Gastroesophageal sphincter (tissue), 4 donors: ENCODE measurements at regions not wholly inside any gene's neighbourhood (a gene's known extent, or its start where the extent isn't known, plus 50 kb on each side); places are given as distances from the start of the nearest gene placed in this dataset.

Experiments
- ATAC-seq: fragments of 150-250 bp; one replicate; pipeline ENCODE4 v1.9.1; 2016; ENCODE audit warnings: mild to moderate bottlenecking, moderate library complexity
- H3K27ac ChIP-seq, 4 donors: fragments of 200-600 bp; sonication (generic) in 3 of 4; 1 replicate in 3 of 4; 2 replicates in 1 of 4; pipeline ENCODE4 v1.5.1; 2016 to 2019
- H3K27me3 ChIP-seq: fragments of 200-600 bp; sonication (generic); one replicate; pipeline ENCODE4 v1.5.1; 2019
- H3K36me3 ChIP-seq, 2 donors: fragments of 200-600 bp; sonication (generic); one replicate each; pipeline ENCODE4 v1.5.1; 2019; ENCODE audit warnings: control low read depth in 1 of 2
- H3K4me1 ChIP-seq, 3 donors: fragments of 200-600 bp; sonication (generic); 1 replicate in 2 of 3; 2 replicates in 1 of 3; pipeline ENCODE4 v1.5.1; 2016 to 2019; ENCODE audit warnings: control low read depth in 2 of 3
- H3K4me3 ChIP-seq, 2 donors: fragments of 200-600 bp; sonication (generic); one replicate each; pipeline ENCODE4 v1.5.1; 2019; ENCODE audit warnings: mild to moderate bottlenecking in 1 of 2, moderate library complexity in 1 of 2
- H3K9me3 ChIP-seq, 3 donors: fragments of 200-600 bp; sonication (generic); one replicate each; pipeline ENCODE4 v1.5.1; 2017 to 2019; ENCODE audit warnings: control low read depth in 2 of 3
- EP300 ChIP-seq: sonication (generic); formaldehyde crosslinking; IDR thresholded peaks from one replicate; pipeline ENCODE4 v1.6.1; 2017; ENCODE audit warnings: antibody characterized with exemption, mild to moderate bottlenecking
- POLR2A ChIP-seq, 2 donors: fragments of 450-650 bp; IDR thresholded peaks; one replicate each; pipeline ENCODE4 v1.6.1; 2017; ENCODE audit warnings: antibody characterized with exemption in 2 of 2, mild to moderate bottlenecking in 2 of 2, moderate library complexity in 1 of 2
- POLR2AphosphoS5 ChIP-seq: sonication (generic); formaldehyde crosslinking; IDR thresholded peaks from one replicate; pipeline ENCODE4 v1.6.1; 2017; ENCODE audit warnings: antibody characterized with exemption
- WGBS, 2 donors: methylation state at CpG; one replicate each; pipeline ENCODE4 v1.1.5; 2018; ENCODE audit warnings: low coverage in 1 of 2; 5-methylcytosine and 5-hydroxymethylcytosine counted together
- TF ChIP-seq, protein P1 (sequence below), 4 experiments: fragments of 200-600 bp in 2 of 4; fragments of 450-650 bp in 2 of 4; sonication (generic) in 1 of 4; IDR thresholded peaks; one replicate each; pipeline ENCODE4 v1.5.1; 2017 to 2019; ENCODE audit warnings: antibody characterized with exemption in 4 of 4, mild to moderate bottlenecking in 2 of 4, moderate library complexity in 2 of 4

- H3K27me3 ChIP-seq, result no peaks in the 10 kb centered on the region
- H3K9me3 ChIP-seq, result no peaks in the 10 kb centered on the region
- no peaks in the 10 kb centered on the region for H3K36me3 ChIP-seq
- H3K4me1 ChIP-seq, result no peaks in the 10 kb centered on the region
- TF ChIP-seq POLR2A (IDR thresholded peaks at IDR 0.05) (no peak), EP300 (no peak), POLR2AphosphoS5 (no peak)
- TF ChIP-seq, protein P1, sequence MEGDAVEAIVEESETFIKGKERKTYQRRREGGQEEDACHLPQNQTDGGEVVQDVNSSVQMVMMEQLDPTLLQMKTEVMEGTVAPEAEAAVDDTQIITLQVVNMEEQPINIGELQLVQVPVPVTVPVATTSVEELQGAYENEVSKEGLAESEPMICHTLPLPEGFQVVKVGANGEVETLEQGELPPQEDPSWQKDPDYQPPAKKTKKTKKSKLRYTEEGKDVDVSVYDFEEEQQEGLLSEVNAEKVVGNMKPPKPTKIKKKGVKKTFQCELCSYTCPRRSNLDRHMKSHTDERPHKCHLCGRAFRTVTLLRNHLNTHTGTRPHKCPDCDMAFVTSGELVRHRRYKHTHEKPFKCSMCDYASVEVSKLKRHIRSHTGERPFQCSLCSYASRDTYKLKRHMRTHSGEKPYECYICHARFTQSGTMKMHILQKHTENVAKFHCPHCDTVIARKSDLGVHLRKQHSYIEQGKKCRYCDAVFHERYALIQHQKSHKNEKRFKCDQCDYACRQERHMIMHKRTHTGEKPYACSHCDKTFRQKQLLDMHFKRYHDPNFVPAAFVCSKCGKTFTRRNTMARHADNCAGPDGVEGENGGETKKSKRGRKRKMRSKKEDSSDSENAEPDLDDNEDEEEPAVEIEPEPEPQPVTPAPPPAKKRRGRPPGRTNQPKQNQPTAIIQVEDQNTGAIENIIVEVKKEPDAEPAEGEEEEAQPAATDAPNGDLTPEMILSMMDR (IDR thresholded peaks at IDR 0.05), result no peak
- no peak overlapping the region for H3K4me3 ChIP-seq
- no peak overlapping the region for H3K27ac ChIP-seq
- ATAC-seq, result no peak
Observed at GRCh38 chr2:193861557-193861956, 1666.8 kb upstream of the TMEFF2 start.

GRCh38 chr2:193847991-193848390 is 1653.3 kb upstream of the TMEFF2 start:
- Histone ChIP-seq H3K27me3 (no peaks in the 10 kb centered on the region), H3K27ac (no peak overlapping the region)
- 89 to 98% methylated on average over 6 of the region's 6 CpGs for WGBS, 2 donors

DNA sequence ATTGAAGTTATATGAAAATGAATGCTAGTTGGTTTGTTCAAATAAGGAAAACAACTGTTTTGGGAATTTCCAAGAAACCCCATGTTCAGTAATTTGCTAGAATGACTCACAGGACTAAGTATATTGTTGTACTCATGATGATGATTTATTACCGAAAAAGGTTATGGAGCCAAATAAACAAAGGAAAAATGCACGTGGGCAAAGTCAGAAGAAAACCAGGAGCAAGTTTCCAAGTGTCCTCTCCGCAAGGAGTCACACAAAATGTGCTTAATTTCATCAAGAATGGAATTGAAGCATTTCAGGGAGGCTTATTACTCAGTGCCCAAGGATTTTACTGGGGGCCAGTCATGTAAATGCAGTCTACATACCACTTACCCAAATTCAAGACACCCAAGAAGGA is 1652.4 kb upstream of the TMEFF2 start:
- Histone ChIP-seq H3K4me3 (no peak overlapping the region), H3K9me3 (no peaks in the 10 kb centered on the region), H3K27me3 (no peaks in the 10 kb centered on the region), H3K27ac (no peak overlapping the region), H3K36me3 (no peaks in the 10 kb centered on the region), H3K4me1 (no peaks in the 10 kb centered on the region)
- TF ChIP-seq POLR2AphosphoS5 (no peak), EP300 (no peak), POLR2A (IDR thresholded peaks at IDR 0.05) (no peak)
- TF ChIP-seq, protein P1 (IDR thresholded peaks at IDR 0.05), result no peak
- 40 to 45% methylated on average over 2 to 3 of the region's 3 CpGs for WGBS, 2 donors
- no peak for ATAC-seq

More at GRCh38 chr2:193847991-193848390, 1653.3 kb upstream of the TMEFF2 start:
- no peaks in the 10 kb centered on the region for H3K4me1 ChIP-seq
- no peak overlapping the region for H3K4me3 ChIP-seq
- H3K9me3 ChIP-seq, result no peaks in the 10 kb centered on the region
- ATAC-seq, result no peak
- TF ChIP-seq POLR2A (IDR thresholded peaks at IDR 0.05) (no peak), POLR2AphosphoS5 (no peak)
- TF ChIP-seq, protein P1 (IDR thresholded peaks at IDR 0.05), result no peak
- no peaks in the 10 kb centered on the region for H3K36me3 ChIP-seq

DNA sequence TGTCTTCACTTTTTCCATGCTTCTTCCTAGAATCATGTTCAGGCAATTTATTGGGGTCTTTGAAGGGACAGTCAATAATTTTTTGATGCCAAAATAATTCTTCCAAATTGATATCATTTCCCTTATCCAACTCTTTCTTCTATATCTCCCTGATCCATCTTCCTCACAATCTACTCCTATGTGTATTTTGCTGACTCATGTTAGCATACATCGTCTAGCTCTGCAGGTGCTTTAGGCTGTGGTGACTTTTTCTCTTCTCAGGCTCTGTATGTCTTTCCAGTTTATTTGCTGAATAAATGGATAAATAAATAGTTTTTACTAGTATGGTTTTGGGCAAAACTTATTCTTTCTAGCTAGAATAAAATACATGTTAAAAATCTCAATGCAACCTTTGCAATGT is 1650.9 kb upstream of the TMEFF2 start:
- H3K27me3 ChIP-seq, result no peaks in the 10 kb centered on the region
- WGBS, 2 donors, result 63 to 70% methylated on average over 1 of the region's 1 CpG
- no peak for TF ChIP-seq POLR2A (IDR thresholded peaks at IDR 0.05)
- no peak for TF ChIP-seq POLR2AphosphoS5
- TF ChIP-seq, protein P1 (IDR thresholded peaks at IDR 0.05), result no peak
- no peak for TF ChIP-seq EP300
- no peaks in the 10 kb centered on the region for H3K9me3 ChIP-seq
- H3K36me3 ChIP-seq, result no peaks in the 10 kb centered on the region
- no peaks in the 10 kb centered on the region for H3K4me1 ChIP-seq
- no peak for ATAC-seq
- H3K27ac ChIP-seq, result no peak overlapping the region
- no peak overlapping the region for H3K4me3 ChIP-seq

DNA sequence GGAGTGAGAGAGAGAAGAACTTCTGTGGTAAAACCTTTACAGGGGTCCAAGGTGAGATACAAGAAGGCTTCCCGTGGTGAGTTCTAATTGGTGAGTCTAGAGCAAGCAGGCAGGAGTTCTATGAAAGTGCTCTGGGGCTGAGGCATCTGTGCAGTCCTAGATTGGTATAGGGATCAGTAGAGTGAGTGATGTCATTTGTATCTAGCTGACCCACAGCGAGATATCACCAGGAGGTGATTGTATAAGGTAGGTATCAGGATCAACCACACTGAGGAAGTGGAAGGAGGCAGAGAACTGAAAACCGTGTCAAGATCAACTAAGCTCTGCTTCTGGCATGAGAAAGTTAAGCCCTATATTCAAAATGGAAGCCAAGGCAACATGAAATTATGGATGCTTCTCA is 1648.9 kb upstream of the TMEFF2 start:
- TF ChIP-seq EP300 (no peak), POLR2A (IDR thresholded peaks at IDR 0.05) (no peak), POLR2AphosphoS5 (no peak)
- TF ChIP-seq, protein P1 (IDR thresholded peaks at IDR 0.05), result no peak
- Histone ChIP-seq H3K4me3 (no peak overlapping the region), H3K9me3 (no peaks in the 10 kb centered on the region), H3K27me3 (no peaks in the 10 kb centered on the region), H3K27ac (no peak overlapping the region), H3K36me3 (no peaks in the 10 kb centered on the region), H3K4me1 (no peaks in the 10 kb centered on the region)
- WGBS, 2 donors, result 90 to 91% methylated on average over 3 of the region's 3 CpGs
- ATAC-seq, result no peak
